Calu3 (cell line): ENCODE measurements at regions not wholly inside any gene's neighbourhood (a gene's known extent, or its start where the extent isn't known, plus 50 kb on each side); places are given as distances from the start of the nearest gene placed in this dataset.

Source experiments
- BruUV-seq: library from RNA; stranded (reverse); fragments of 400-500 nt; replicated peaks from 2 replicates; lab custom pipeline; 2021; lab: Mats Ljungman, UMichigan
- CTCF ChIA-PET: fragments of 300-600 bp; sonication (Branson Sonifier 250); formaldehyde crosslinking; loops from one replicate; lab custom pipeline; 2022; ENCODE audit warnings: antibody characterized with exemption; lab: Charles Lee
- DNase-seq: peaks from one replicate; pipeline ENCODE4 v3.0.0; 2022
- H3K27ac Mint-ChIP-seq: one replicate; pipeline ENCODE4 v1.8.0; 2022; ENCODE audit warnings: mixed read lengths; ENCODE audit not compliant: unreplicated experiment
- H3K27me3 Mint-ChIP-seq: one replicate; pipeline ENCODE4 v1.8.0; 2022; ENCODE audit warnings: mixed read lengths; ENCODE audit not compliant: unreplicated experiment
- H3K36me3 Mint-ChIP-seq: one replicate; pipeline ENCODE4 v1.8.0; 2022; ENCODE audit warnings: mild to moderate bottlenecking, moderate library complexity, mixed read lengths; ENCODE audit not compliant: insufficient read depth, unreplicated experiment
- H3K4me1 Mint-ChIP-seq: one replicate; pipeline ENCODE4 v1.8.0; 2022; ENCODE audit warnings: mild to moderate bottlenecking, low read depth, mixed read lengths; ENCODE audit not compliant: unreplicated experiment
- H3K4me3 Mint-ChIP-seq: one replicate; pipeline ENCODE4 v1.8.0; 2022; ENCODE audit warnings: mild to moderate bottlenecking, low read depth, moderate library complexity, mixed read lengths; ENCODE audit not compliant: unreplicated experiment
- H3K9me3 Mint-ChIP-seq: one replicate; pipeline ENCODE4 v1.8.0; 2022; ENCODE audit warnings: low read depth, mixed read lengths; ENCODE audit not compliant: unreplicated experiment
- intact Hi-C: fragments of 100-400 bp; cut with micrococcal nuclease; formaldehyde crosslinking; loops from one replicate; pipeline ENCODE4 v1.10.0; 2022; ENCODE audit not compliant: unreplicated experiment
- TF ChIP-seq, protein P1 (sequence below): fragments of 200-600 bp; IDR thresholded peaks from one replicate; pipeline ENCODE4 v1.8.0; 2022; ENCODE audit warnings: antibody characterized with exemption; ENCODE audit not compliant: unreplicated experiment

GRCh38 chr3:67113802-67114407, 115.8 kb downstream of the KBTBD8 start:
- Mint-ChIP-seq H3K27ac (no peak overlapping the region), H3K36me3 (no peaks in the 10 kb centered on the region), H3K4me3 (no peak overlapping the region), H3K9me3 (no peaks in the 10 kb centered on the region), H3K4me1 (no peaks in the 10 kb centered on the region), H3K27me3 (no peaks in the 10 kb centered on the region)
- TF ChIP-seq, protein P1, sequence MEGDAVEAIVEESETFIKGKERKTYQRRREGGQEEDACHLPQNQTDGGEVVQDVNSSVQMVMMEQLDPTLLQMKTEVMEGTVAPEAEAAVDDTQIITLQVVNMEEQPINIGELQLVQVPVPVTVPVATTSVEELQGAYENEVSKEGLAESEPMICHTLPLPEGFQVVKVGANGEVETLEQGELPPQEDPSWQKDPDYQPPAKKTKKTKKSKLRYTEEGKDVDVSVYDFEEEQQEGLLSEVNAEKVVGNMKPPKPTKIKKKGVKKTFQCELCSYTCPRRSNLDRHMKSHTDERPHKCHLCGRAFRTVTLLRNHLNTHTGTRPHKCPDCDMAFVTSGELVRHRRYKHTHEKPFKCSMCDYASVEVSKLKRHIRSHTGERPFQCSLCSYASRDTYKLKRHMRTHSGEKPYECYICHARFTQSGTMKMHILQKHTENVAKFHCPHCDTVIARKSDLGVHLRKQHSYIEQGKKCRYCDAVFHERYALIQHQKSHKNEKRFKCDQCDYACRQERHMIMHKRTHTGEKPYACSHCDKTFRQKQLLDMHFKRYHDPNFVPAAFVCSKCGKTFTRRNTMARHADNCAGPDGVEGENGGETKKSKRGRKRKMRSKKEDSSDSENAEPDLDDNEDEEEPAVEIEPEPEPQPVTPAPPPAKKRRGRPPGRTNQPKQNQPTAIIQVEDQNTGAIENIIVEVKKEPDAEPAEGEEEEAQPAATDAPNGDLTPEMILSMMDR = peak; percentile 78
- peak; percentile 81 for DNase-seq
- BruUV-seq = no TSS peak
- intact Hi-C loops = loop anchor here (5.0 to 10.0 kb wide), 3 partner anchors 243 to 1861 kb away; no protein-coding TSS in a partner anchor
- CTCF ChIA-PET = interaction anchor here (0.6 to 1.5 kb wide), 12 partner anchors 116 to 1780 kb away, joined by 3 to 17 read pairs (median 6); partner anchors contain the start of gene KBTBD8

DNA sequence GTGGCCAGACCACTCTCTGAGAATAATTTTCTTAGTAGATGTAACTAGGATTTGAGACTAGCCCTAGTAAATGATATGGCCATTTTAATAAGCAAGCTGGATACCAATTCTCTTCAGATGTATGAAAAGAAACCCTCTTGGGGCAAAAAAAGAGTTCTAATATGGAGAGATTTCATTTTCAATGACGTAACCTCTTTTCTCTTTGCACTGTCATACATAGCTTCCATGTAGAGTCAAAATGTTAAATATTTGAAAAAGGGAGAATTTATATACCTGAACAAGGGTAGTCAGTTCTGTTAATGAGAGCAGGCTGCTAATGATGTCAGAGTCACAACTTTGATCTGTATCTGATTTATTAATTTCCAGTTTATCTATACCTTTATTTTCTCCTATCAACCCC, 120.0 kb downstream of the KBTBD8 start:
- intact Hi-C loops = loop anchor here (10.0 kb wide), 1 partner anchor 1857 kb away; no protein-coding TSS in a partner anchor
- CTCF ChIA-PET = no interaction called here
- H3K27me3 Mint-ChIP-seq = no peaks in the 10 kb centered on the region

GRCh38 chr3:67118635-67119034, 120.5 kb downstream of the KBTBD8 start:
- intact Hi-C loops = loop anchor here (10.0 kb wide), 1 partner anchor 1856 kb away; no protein-coding TSS in a partner anchor
- Mint-ChIP-seq H3K4me3 (no peak overlapping the region), H3K36me3 (no peaks in the 10 kb centered on the region), H3K27me3 (no peaks in the 10 kb centered on the region), H3K27ac (no peak overlapping the region), H3K4me1 (no peaks in the 10 kb centered on the region), H3K9me3 (no peaks in the 10 kb centered on the region)
- no peak for DNase-seq
- TF ChIP-seq, protein P1 = no peak
- CTCF ChIA-PET = no interaction called here
- no TSS peak for BruUV-seq

More for the DNA sequence above, 120.0 kb downstream of the KBTBD8 start:
- no peak overlapping the region for H3K27ac Mint-ChIP-seq
- H3K36me3 Mint-ChIP-seq = no peaks in the 10 kb centered on the region
- no peak overlapping the region for H3K4me3 Mint-ChIP-seq
- no peak for DNase-seq
- BruUV-seq = no TSS peak
- no peaks in the 10 kb centered on the region for H3K9me3 Mint-ChIP-seq
- TF ChIP-seq, protein P1 = no peak
- H3K4me1 Mint-ChIP-seq = no peaks in the 10 kb centered on the region

DNA sequence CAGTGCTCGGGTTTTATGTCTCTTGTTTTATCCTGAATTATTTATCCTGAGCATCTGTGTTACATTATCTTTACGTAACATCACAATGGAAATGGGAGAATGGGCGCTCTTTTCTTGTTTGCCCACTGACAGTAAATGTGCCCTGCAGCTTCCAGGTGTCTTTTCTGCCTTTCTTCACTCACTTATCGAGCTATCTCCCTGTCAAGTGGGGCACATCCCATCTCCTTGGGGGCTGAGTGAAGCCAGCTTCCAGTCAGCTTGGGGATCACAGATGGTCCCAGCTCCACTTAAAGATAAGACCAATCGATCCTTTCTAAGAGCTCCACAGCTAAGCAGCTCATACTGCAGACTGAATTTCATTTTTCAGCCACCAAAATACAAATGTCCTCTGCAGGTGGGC, 125.8 kb downstream of the KBTBD8 start:
- intact Hi-C loops = no loop called here
- Mint-ChIP-seq H3K4me3 (no peak overlapping the region), H3K4me1 (no peaks in the 10 kb centered on the region), H3K27me3 (no peaks in the 10 kb centered on the region), H3K9me3 (no peaks in the 10 kb centered on the region), H3K27ac (no peak overlapping the region), H3K36me3 (no peaks in the 10 kb centered on the region)
- no TSS peak for BruUV-seq
- CTCF ChIA-PET = no interaction called here
- DNase-seq = no peak
- TF ChIP-seq, protein P1 = no peak
